GM18907 (cell line): ENCODE measurements at regions not wholly inside any gene's neighbourhood (a gene's known extent, or its start where the extent isn't known, plus 50 kb on each side); places are given as distances from the start of the nearest gene placed in this dataset.
"Not testable (repeated sequence)": the region's sequence is repeated elsewhere in the genome, so short reads cannot be mapped to it uniquely, and the experiment has no call there.

Experiments used
- ATAC-seq: cut with Tn5 transposase; IDR thresholded peaks from one replicate; pipeline ENCODE4 v1.9.1; 2021; ENCODE audit warnings: mild to moderate bottlenecking, moderate library complexity; ENCODE audit not compliant: unreplicated experiment

GRCh38 chr7:116371536-116371935 is 128.0 kb upstream of the CAV2 start:
- ATAC-seq, result not testable (repeated sequence)

- ATAC-seq, result not testable (repeated sequence)
Observed at GRCh38 chr7:116373229-116373628, 126.3 kb upstream of the CAV2 start.

- no peak for ATAC-seq
Observed at GRCh38 chr7:116377721-116378120, 121.8 kb upstream of the CAV2 start.

GRCh38 chr7:116380025-116380424 is 119.5 kb upstream of the CAV2 start:
- no peak for ATAC-seq

- no peak for ATAC-seq
Observed at GRCh38 chr7:116382375-116382774, 117.2 kb upstream of the CAV2 start.

GRCh38 chr7:116384936-116385635 is 114.5 kb upstream of the CAV2 start:
- ATAC-seq, result no peak

GRCh38 chr7:116386674-116387073 is 112.9 kb upstream of the CAV2 start:
- ATAC-seq, result no peak

- ATAC-seq, result no peak
Observed at GRCh38 chr7:116390363-116390762, 109.2 kb upstream of the CAV2 start.

GRCh38 chr7:116392806-116393205 is 106.7 kb upstream of the CAV2 start:
- ATAC-seq, result no peak

- ATAC-seq, result no peak
Observed at GRCh38 chr7:116393654-116394053, 105.9 kb upstream of the CAV2 start.

- ATAC-seq, result no peak
Observed at GRCh38 chr7:116394106-116394505, 105.4 kb upstream of the CAV2 start.

- no peak for ATAC-seq
Observed at GRCh38 chr7:116395141-116395791, 104.3 kb upstream of the CAV2 start.

GRCh38 chr7:116398672-116399071 is 100.9 kb upstream of the CAV2 start:
- no peak for ATAC-seq

- ATAC-seq, result no peak
Observed at GRCh38 chr7:116399819-116400218, 99.7 kb upstream of the CAV2 start.

GRCh38 chr7:116400522-116400921 is 99.0 kb upstream of the CAV2 start:
- ATAC-seq, result no peak

GRCh38 chr7:116401711-116402110 is 97.8 kb upstream of the CAV2 start:
- ATAC-seq, result no peak

- ATAC-seq, result no peak
Observed at GRCh38 chr7:116403265-116403664, 96.3 kb upstream of the CAV2 start.

GRCh38 chr7:116404389-116404788 is 95.1 kb upstream of the CAV2 start:
- ATAC-seq, result no peak

- ATAC-seq, result no peak
Observed at GRCh38 chr7:116405810-116406209, 93.7 kb upstream of the CAV2 start.

GRCh38 chr7:116407165-116407564 is 92.4 kb upstream of the CAV2 start:
- no peak for ATAC-seq

GRCh38 chr7:116408166-116408565 is 91.4 kb upstream of the CAV2 start:
- no peak for ATAC-seq

- not testable (repeated sequence) for ATAC-seq
Observed at GRCh38 chr7:116408831-116409453, 90.6 kb upstream of the CAV2 start.
